ENCODE measurements at regions not wholly inside any gene's neighbourhood (a gene's known extent, or its start where the extent isn't known, plus 50 kb on each side); places are given as distances from the start of the nearest gene placed in this dataset.

DNA sequence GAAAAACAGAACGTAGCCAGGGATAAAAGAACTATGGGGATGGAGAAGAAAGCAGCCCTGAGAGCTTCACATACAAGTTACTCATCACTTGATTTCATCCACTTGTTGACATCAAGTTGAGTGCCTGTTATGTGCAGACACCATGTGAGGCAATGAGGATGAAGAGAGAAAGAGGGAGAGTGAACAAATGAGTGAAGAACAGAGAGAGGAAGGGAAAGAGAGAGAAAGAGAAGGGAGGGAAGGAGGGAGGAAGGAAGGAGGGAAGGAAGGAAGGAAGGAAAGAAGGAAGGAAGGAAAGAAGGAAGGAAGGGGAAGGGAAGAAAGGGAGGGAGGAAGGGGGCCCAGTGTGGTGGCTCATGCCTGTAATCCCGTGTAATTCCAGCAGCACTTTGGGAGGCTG lies 72.3 kb upstream of the SMAD3 start:
- Histone ChIP-seq H3K27ac (no peak overlapping the region), H3K4me3 (no peak overlapping the region), H3K36me3 (no peaks in the 10 kb centered on the region), H3K27me3 (no peaks in the 10 kb centered on the region), H3K4me1 (no peaks in the 10 kb centered on the region), H3K9me3 (peaks cover 0 to 3% (median 0%) of the 10 kb centered on the region in 4 donors)
- DNase-seq (no peak), ATAC-seq (ENCODE audit: low FRiP score in 2 of 2) (no peak)
- TF ChIP-seq EP300 (IDR thresholded peaks at IDR 0.05) (no peak), POLR2AphosphoS5 (IDR thresholded peaks at IDR 0.05) (no peak), POLR2A (IDR thresholded peaks at IDR 0.05) (no peak)
- TF ChIP-seq, protein P1, sequence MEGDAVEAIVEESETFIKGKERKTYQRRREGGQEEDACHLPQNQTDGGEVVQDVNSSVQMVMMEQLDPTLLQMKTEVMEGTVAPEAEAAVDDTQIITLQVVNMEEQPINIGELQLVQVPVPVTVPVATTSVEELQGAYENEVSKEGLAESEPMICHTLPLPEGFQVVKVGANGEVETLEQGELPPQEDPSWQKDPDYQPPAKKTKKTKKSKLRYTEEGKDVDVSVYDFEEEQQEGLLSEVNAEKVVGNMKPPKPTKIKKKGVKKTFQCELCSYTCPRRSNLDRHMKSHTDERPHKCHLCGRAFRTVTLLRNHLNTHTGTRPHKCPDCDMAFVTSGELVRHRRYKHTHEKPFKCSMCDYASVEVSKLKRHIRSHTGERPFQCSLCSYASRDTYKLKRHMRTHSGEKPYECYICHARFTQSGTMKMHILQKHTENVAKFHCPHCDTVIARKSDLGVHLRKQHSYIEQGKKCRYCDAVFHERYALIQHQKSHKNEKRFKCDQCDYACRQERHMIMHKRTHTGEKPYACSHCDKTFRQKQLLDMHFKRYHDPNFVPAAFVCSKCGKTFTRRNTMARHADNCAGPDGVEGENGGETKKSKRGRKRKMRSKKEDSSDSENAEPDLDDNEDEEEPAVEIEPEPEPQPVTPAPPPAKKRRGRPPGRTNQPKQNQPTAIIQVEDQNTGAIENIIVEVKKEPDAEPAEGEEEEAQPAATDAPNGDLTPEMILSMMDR (IDR thresholded peaks at IDR 0.05) = no peak
- WGBS, 2 donors = 76 to 82% methylated on average over 2 of the region's 2 CpGs

DNA sequence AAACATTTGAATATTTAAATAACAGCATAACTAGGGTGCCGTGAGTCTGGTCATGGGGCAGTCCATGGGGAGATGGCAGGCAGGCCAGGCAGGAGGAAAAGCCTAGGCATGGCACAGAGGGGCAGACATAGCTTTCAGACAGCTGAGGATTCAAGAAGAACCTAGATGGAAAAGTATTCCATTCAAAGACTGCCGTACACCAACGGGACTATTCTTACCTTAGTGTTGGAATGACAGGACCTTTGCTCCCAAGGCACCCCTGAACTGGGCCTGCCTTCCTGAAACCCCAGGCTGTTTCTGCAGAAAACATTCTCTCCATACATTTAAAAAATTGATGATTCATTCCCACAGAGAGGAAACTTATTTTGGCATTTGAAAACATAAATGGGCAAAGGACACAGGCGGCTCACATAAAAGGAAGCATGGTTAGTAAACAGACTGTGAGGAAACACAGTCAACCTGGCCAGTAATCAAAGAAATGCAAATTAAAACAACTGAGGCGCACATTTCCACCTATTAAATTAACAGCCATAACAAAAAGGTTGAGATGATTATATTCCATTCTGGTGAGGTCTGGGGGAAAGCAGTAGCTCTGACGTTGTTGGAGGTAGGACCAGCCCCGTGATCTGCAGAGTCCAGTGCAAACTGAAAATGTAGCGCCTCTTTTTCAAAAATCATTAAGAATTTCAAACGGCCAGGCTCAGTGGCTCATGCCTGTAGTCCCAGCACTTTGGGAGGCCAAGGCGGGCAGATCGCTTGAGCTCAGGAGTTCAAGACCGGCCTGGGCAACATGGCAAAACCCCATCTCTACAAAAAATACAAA lies 71.3 kb upstream of the SMAD3 start:
- peaks cover 0 to 3% (median 0%) of the 10 kb centered on the region in 4 donors for H3K9me3 ChIP-seq
- TF ChIP-seq, protein P1 (IDR thresholded peaks at IDR 0.05) = no peak
- TF ChIP-seq EP300 (IDR thresholded peaks at IDR 0.05) = no peak
- no peak for TF ChIP-seq POLR2AphosphoS5 (IDR thresholded peaks at IDR 0.05)
- no peak for TF ChIP-seq POLR2A (IDR thresholded peaks at IDR 0.05)
- H3K27me3 ChIP-seq = no peaks in the 10 kb centered on the region
- ATAC-seq (ENCODE audit: low FRiP score in 2 of 2) (no peak), DNase-seq (no peak)
- H3K4me3 ChIP-seq = no peak overlapping the region
- no peaks in the 10 kb centered on the region for H3K36me3 ChIP-seq
- WGBS, 2 donors = 71 to 73% methylated on average over 12 of the region's 12 CpGs
- H3K4me1 ChIP-seq = no peaks in the 10 kb centered on the region
- H3K27ac ChIP-seq = no peak overlapping the region

DNA sequence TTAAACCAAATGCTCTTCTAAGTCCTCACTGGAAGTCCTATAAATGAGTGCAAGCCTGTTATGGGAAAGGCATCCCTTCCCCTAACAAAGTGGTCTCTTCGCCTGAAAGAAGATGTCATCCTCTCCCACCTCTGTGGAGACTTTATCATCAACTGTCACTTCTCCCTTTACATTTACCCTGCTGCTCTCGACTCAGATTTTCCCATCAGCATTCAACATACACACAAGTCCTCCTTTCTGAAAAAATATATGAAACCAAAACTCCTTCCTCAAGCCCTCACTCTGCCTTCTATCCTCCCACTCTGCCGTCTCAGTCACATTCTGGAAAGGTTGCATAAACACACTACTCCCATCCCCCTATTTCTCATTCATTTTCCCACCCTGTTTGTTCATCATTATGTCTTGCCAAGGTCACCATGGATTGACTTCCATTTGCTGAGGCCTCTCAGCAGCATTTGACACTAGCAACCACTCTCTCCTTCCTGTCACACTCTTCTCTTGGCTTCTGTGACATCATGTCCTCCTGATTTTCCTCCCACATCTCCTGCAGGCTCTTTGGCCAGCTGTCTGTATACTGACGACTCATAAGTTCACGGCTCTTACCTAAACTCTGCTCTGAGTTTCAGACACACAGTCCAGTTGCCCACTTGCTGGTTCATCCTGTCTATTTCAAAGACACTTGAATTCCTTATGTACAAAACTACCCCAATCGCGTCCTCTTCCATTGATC lies 70.3 kb upstream of the SMAD3 start:
- Histone ChIP-seq H3K27ac (no peak overlapping the region), H3K4me3 (no peak overlapping the region), H3K4me1 (no peaks in the 10 kb centered on the region), H3K36me3 (no peaks in the 10 kb centered on the region), H3K27me3 (no peaks in the 10 kb centered on the region), H3K9me3 (no peaks in the 10 kb centered on the region)
- TF ChIP-seq, protein P1 (IDR thresholded peaks at IDR 0.05) = no peak
- TF ChIP-seq POLR2AphosphoS5 (IDR thresholded peaks at IDR 0.05) = no peak
- no peak for TF ChIP-seq POLR2A (IDR thresholded peaks at IDR 0.05)
- TF ChIP-seq EP300 (IDR thresholded peaks at IDR 0.05) = no peak
- ATAC-seq (ENCODE audit: low FRiP score in 2 of 2) = no peak
- WGBS, 2 donors = 84 to 87% methylated on average over 7 of the region's 7 CpGs
- DNase-seq = no peak

DNA sequence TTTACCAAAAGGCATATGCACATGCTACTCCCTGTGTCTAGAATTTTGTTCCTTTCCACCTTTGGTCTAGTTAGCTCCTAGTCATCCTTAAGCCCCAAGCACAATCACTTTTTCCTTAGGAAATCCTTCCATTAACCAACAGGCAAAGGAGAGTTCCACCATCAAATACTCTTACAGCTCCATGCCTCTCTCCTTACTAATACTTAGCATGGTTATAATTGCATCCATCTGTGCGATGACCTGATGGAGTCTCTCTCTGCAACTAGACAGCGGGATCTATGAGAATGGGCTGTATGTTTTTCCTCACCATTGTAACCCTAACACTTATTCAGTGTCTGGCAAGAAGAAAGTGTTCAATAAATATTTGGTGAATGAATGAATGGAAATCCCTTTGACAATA lies 69.3 kb upstream of the SMAD3 start:
- no peaks in the 10 kb centered on the region for H3K4me1 ChIP-seq
- no peaks in the 10 kb centered on the region for H3K36me3 ChIP-seq
- no peak overlapping the region for H3K27ac ChIP-seq
- 98 to 100% methylated on average over 2 of the region's 2 CpGs for WGBS, 2 donors
- TF ChIP-seq POLR2AphosphoS5 (IDR thresholded peaks at IDR 0.05) = no peak
- TF ChIP-seq, protein P1 (IDR thresholded peaks at IDR 0.05) = no peak
- H3K9me3 ChIP-seq = no peaks in the 10 kb centered on the region
- H3K27me3 ChIP-seq = no peaks in the 10 kb centered on the region
- no peak for ATAC-seq (ENCODE audit: low FRiP score in 2 of 2)
- H3K4me3 ChIP-seq = no peak overlapping the region
- DNase-seq = no peak

Data from upper lobe of left lung (tissue), 6 donors.